NCI-H69 (cell line): ENCODE measurements at regions not wholly inside any gene's neighbourhood (a gene's known extent, or its start where the extent isn't known, plus 50 kb on each side); places are given as distances from the start of the nearest gene placed in this dataset.
A peak's percentile ranks its signal among the peaks of the same experiment; 100 is the strongest.

Experiments
- DNase-seq: peaks from one replicate; lab custom pipeline; 2025; lab: John Stamatoyannopoulos, UW

DNA sequence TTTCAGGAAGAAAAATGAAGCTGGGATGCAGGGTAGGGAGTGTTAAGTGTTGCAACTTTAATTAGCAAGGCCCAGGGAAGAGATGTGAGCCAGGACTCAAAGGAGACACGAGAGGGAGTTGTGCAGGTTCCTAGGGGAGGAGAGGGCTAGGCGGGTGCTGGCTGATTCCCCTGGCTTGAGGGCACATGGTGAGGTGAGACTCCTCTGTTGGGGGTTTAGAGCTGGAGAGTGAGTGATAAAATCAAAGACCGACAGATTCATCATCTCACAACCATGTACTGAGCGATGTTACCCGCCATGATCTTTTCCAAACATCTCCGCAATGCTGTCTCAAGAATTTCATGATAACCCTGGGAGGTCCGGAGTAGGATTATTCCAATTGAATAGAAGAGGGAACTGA is 161.8 kb upstream of the CSF3R start:
- no peak for DNase-seq

DNA sequence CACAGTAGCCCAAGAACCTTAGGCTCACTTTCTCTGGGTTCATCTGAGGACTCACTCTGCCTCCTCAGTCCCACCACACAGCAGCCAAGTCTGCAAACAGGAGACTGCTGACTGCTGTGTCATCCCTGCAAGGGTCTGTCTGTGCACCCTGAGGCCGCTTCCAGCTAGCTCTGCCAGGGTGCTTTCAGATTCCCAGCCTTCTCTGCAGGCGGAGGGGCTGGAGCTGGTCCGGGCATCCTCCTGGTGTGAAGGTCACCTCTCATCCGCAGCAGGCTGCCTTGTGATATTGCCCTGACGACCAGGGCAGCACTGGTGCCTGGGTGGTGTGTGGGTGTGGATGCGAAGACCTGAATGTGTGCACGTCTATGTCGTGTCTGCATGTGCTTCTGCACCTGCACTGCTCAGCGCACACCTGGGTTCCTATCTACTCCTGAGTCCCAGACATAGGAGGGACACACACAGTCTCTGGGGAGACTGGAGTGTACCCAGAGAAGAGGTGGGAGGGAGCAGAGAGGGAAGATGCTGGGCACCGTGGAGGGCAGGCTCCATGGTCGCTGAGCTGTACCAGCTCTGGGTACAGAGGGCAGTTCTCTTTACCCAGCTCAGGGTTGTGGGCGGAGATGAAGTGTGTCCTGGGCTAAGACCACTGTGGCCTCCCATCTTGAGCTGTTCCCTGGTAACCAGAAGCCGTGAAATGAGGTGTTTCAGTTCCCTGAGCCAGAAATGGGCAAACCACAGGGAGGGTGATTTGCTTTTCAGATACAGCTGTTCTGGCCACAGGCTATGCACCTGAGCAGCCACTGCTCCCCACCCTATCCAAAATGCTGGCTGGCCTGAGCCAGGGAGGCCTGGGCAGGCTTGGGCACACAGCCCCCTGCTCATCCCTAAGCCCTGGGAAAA is 160.9 kb upstream of the CSF3R start:
- peak; percentile 41 for DNase-seq

DNA sequence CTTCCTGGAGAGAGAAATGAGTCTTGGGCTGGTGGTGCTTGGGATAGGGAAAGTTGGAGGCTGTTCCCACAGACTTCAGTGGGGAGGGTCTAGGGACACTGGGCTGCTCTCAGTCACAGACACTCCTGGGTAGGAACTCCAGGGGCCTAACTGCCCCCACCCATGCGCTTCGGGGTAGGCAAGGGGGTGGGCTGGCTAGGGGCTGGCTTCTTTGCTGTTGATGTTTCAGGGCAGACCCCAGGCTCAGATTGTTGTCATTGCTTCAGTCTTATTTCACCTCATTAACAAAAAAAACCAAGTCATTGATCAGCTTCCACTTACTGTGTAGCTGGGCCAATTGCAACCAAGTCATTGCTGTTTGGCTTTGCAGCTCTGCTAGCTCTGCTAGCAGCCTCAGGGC is 160.1 kb upstream of the CSF3R start:
- DNase-seq = no peak

DNA sequence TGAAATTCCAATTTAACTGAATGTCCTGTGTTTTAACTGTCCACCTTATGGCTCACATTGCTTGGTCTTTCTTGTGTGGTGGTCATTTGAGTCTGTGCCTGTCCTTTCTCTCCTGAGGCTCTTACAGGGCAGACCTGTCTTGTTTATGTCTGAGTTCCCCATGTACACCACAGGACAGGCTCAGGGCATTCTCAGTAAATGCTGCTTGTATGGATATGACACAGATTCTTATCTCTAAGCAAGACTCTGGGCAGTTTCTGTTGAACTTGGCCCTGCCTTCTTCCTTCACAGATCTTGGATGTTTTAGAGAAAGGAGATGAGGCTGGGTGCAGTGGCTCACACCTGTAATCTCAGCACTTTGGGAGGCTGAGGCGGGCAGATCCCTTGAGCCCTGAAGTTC is 159.1 kb upstream of the CSF3R start:
- DNase-seq = no peak

DNA sequence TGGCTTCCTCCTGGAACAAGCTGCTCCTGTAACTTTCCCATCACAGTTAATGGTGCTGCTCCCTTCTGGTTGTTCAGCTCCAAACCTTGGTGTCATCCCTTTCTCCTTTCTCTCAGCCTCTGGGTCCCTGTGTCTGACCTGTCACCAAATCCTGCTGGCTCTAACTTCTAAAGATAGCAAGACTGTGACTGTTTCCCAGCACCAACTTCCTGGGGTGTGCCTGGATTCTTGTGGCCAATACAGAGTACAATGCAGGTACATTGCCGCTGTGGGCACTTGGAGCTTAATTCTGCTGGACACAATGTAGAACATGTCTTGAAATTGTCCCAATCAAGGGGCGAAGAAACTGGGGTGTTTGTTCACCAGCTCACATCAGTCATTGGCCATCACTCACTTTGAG is 156.7 kb upstream of the CSF3R start:
- DNase-seq = no peak

DNA sequence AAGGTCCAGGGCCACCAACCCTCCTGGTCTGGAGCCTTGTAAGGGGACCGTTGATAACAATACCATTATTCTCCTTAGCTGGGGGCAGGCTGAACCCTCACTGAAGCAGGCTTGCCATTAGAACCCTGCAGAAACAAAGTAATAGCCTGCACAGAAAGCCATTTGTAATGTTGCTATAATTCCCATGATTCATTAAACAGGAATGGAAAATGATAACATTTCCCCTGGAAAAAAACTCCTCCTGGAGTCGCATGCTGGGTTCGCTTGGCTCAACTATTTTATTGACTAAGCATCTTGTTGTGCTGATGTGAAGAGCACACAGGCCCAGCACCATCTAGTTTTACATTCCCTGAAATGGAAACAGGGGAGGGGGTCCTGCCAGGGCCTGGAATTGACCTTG is 155.6 kb upstream of the CSF3R start:
- no peak for DNase-seq

DNA sequence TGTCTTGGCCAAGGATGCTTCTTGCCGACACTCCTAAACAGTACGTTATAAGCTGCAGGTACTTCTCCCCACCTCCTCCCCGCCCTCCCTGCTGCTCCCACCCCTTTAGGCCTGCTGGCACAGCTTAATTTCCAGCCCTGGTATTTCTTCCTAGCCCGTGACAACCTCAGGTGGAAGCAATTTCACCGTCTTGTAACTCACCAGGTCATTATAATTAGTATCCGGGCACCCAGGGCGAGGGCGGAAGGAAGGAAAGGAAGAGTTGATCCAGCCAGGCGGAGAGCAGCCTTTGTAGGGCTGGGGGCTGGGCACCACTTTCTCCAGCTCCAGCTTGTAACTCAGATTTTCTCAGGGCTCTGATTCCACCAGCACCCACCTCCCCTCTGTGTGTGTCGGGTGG is 153.5 kb upstream of the CSF3R start:
- DNase-seq = peak; percentile 18

DNA sequence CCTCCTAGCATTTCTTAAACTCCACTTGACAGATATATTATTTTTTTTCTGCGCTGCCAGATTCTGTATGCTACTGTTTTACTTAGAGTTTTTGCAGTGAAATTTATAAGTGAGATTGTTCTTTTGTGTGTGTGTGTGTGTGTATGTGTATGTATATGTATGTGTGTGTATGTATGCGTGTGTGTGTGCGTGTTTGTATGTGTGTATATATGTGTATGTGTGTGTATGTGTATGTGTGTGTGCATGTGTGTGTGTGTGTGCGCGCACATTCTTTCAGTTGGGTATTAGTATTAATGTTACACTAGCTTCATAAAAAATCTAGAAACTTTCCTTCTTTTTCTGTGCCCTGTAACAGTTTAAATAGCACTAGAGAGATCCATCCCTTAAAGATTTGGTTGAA is 152.6 kb upstream of the CSF3R start:
- DNase-seq = no peak

DNA sequence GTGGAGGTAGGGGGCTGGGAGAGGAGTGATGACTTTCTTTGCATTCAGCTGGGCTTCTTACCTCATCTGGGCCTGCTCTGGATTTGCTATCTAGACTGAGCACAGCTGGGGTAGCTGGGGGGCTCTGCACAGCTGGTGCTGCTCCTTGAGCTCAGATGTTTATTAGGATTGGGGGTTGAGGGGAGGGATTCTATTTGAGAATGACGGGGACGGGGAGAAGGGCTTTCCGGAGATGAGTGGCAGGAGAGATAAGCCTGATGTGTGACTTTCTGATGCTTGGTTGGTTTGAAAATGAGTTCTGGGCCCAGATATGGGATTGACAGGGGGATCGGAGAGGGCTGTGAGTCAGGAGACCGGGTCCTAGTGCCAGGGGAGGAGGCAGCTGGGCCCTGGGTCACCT is 146.1 kb upstream of the CSF3R start:
- DNase-seq = no peak

DNA sequence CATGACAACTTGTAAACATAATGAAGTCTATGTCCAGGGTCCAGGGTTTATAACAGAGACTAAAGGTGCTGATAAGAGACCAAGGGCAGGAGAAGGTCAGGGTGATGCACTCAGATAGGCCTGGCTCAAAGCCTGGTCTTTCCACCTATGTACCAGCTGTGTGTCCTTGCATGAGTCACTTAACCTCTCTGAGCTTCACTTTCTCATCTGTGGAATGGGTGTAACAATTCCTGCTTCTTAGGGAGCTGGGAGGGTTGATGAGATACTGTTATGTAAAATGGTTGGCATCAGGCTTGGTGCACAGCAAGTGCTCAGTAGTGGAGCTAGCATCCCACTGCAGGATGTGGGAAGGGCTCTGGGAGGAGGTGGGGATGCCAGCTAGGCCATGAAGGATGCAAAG is 143.7 kb upstream of the CSF3R start:
- DNase-seq = no peak

DNA sequence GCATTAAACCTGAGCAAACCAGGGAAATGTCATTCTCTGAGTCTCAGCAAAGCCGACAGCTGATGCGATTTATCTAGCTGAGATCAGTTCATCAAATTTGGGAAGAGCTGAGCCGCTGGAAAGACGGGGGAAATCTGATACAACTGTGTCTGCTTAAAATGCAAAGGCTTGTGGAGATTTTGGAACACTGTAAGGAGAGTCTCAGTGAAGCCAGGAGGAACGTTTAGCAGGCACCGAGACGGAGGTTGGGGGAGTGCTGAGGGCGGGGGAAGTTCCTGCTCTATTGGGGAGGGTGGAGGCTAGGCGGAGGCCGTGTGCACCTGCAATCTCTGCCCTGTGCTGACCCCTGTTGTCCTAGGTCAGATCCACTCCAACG is 143.2 kb upstream of the CSF3R start:
- DNase-seq = no peak

DNA sequence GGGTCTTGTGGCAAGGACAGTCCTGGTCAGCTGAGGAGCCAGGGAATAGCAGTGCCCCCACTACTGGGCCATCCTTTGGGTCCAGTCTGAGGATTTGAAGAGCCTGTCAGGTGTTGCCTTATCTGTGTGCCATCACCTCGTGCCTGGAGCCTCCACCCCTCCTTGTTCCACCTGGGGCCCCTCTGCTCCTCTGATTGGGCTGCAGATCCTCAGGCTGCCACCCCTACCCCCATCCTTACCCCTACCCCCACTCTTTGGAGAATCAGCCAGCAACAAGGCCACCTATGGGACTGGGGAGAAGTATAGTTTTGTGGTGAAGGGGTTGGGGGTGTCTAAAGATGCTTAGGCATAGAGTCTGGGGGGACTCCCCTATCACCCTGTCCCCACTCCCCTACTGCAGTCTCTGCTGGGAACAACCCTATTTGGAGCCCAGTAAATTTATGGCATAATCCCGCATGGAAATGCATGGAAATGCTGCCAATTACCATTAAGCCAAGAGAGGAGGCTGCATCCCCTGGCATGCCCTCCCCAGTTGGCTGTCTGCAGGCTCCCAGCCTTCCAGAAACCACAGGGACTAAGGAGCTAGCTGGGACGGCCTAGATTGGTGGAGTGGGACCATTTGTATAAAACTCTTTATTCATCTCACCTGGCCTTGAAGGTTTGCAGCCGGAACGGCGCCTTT is 142.7 kb upstream of the CSF3R start:
- no peak for DNase-seq

DNA sequence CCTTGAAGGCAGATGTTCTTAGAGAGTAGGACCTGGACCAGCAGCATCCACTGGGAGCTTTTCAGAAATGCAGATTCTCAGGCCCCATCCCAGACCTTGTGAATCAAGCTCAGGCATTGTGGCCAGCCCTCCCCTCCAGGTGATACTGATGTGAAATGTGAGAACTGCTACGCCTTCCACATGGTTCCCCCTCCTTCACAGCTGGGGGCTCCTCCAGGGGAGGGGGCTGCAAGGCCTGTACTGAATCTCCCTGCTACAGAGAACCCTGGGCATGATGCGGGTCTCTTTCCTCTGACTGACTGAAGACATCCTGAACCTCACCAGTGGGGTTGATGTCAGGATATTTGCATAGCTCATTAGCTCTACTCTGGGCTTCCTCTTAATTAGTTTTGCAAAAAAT is 141.8 kb upstream of the CSF3R start:
- no peak for DNase-seq

DNA sequence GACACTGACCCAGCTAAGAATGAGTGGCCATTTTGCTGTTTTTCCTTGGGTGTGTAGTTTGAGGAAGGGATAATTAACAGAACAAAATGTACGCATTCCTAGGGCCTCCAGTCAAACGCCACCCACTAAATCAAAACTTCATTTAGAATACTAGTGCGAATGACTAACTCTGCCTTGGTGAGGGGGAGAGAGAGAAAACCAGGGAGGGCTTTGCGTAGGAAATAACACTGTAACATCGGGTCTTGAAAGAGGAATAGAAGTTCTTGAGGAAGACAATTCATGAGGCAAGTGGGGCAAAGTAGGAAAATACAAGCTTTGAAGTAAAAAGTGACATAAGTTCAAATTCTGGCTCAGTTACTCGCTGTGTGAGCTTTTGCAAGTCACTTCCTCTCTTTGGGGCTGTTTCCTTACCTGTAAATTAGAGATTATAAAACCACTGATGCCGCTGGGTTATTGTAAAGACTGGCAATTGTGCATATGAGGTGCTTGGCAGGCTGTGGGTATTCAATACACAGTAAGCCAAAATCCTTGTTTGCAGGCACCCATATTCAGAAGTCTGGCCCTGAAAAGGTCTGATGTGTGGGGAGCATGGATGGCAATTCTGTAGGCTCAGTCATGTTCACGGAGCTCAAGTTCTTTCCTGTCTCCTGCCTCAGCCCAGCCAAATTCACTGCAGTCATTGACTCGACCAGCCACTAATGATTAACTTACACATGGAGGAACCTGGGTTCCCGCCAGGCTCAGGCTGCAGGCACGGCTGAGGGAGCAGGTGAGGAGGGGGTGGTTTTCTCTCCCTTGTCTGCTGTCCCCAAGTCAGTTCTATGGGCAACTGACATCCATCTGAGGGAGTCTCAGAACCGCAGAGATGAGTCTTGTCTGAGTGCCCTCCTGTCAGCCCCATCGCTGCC is 140.3 kb upstream of the CSF3R start:
- no peak for DNase-seq

DNA sequence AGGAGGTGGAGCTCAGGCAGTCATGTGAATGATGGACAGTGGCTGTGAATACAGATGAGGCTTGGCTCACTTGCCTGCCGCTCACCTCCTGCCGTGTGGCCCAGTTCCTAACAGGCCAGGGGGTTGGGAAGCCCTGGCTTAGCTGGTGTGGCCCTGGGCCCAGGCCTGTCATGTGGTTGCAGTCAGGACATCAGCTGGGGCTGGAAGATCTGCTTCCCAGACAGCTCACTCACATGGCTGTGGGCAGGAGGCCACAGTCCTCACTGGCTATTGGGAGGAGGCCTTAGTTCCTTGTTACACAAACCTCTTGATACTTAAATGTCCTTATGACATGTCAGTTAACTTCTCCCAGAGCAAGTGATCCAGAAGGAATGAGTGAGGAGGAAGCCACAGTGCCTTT is 138.8 kb upstream of the CSF3R start:
- no peak for DNase-seq

DNA sequence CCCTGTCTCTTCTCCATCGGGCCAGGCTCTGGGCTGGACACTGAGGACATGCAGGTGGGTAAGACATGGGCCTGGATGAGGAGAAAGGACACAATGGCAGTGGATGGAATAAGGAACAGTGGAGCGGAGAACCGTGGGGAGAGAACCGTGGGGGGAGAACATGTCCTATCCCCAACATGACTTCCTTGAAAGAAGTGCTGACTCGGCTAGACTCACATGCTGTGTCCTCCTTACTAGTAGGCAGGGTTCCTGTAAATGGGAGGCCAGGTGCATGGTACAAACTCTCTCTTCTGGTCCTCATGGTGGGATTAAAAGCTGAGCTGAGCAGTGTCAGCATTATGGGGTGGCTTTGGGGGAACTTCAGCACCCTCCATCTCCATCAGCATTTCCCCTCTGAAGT is 137.4 kb upstream of the CSF3R start:
- no peak for DNase-seq

DNA sequence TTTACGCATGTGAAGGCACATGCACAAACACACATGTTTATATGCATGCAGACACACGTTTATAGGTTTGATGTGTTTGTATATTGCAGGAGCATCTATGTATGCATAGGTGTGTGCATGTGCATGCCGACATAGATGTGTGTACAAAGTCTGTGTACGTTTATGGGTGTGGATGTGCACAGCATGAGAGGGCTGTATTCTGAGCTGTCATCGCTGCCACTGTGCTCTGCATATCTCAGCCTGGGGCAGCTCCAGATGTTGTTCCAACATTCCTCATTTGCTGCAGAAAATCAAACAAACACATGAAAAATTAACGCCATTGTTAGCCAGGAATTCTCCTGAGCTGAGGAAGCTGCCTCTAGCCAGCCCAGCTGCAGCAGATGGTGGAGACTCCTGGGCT is 132.3 kb upstream of the CSF3R start:
- DNase-seq = peak; percentile 53

DNA sequence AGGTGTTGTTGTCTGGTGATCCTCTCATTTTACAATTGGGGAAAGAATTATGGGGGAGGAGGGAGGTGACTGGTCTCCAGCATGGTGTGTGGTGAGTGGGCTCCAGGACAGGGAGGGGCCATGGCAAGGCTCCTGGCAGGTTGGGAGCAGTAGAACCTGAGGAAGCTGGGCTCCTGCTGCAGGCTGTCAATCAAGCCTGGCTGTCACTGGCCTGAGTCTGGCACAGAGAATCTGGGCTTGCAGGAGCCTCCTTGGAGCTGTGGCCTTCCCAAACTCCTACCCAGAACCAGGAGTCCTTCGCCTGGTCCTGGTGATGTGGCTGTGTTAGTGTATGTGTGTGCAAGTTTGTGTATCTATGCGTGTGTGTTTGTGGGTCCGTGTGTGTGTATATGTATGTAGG is 131.9 kb upstream of the CSF3R start:
- DNase-seq = no peak

DNA sequence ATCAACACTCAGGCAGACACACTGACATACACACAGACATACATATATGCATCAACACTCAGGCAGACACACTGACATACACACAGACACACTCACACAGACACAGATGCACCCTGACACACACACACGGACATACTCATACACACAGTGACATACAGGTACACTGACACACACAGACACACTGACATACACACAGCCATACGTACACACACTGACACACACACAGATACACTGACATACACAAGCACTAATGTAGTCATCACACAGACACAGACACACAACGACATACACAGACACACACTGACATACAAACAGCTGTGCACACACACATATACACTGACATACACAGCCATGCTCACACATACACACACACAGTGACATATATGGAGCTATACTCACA is 131.0 kb upstream of the CSF3R start:
- DNase-seq = no peak

DNA sequence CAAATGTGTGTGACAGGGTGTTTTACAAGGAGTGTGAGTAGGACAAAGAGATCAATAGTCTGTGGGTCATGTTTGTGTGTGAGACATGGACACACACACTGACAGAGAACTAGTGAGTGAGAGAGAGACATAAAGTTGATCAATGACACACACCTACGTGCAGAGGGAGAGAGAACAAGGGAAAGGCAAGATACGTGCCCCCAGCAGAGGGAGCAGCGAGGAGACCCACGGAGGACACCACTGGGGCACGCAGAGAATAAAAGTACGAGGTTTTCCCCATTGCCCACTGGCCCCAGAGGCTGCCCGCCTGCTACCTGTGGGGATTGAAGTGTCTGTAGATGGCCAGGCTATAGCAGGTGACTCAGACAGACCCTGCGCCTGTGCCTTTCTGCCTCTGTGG is 130.2 kb upstream of the CSF3R start:
- peak; percentile 5 for DNase-seq

DNA sequence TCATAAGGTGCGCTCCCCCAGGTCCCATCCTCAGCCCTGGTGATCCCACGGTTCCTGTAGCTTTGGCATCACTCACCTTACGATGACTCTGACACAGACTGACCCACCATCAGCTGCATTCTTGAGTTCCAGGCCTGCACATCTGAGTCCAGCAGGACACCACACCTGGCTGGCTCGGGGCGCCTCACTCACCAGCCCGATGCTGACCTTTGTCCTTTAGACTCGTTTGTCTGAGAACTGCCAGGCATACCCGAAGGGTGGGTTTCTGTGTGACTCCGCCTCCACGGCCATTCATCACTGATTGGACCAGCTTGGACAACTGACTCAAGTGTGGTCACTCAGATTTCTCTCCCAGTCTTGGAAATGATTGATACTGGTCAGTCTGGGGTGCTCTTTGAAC is 129.4 kb upstream of the CSF3R start:
- no peak for DNase-seq

DNA sequence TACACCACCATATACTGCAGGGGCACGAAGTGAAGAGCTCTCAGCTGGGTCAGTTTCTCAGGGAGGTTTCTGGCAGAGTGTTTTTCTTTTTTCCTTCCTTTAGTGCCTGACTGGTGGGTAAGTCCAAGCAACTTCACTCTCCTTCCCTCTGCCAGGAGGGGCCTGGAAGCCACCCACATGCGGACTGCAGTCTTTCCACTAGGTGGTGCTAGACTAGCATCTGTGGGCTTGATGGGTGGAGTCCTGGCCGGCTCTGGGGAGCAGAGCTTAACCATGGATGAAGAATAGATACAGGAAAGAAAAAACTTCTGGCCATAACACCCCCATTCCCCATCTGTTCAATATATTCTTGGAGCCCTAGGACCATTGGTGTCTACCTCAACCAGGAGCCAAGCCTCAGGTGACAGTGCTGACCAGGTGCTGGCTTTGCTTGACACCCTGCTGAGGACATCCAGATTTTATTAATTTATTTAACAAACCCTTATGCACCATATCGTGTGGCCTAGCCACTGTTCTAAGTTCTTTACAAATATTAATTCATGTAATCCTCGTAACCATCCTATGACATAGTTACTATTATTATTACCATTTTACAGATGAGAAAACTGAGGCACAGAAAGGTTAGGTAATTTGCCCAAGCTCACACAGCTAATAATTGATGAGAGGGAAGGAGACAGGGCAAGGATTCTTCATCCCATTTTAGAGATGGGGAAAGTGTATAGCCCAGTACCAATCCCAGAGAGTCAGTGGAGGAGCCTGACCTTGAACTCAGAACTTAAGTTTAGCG is 126.7 kb upstream of the CSF3R start:
- DNase-seq = peak; percentile 83
